ENCODE measurements at regions not wholly inside any gene's neighbourhood (a gene's known extent, or its start where the extent isn't known, plus 50 kb on each side); places are given as distances from the start of the nearest gene placed in this dataset.

GRCh38 chr14:54301359-54301758, 95.4 kb upstream of the CDKN3 start:
- no peak for DNase-seq (ENCODE audit: low read depth)
- in situ Hi-C loops (cut with HindIII; ENCODE audit: low sequenced_read_pairs) = no loop called here
- TF ChIP-seq CTCF (IDR thresholded peaks at IDR 0.05; ENCODE audit: low read depth, low read length, missing control alignments) = no peak
- no peak overlapping the region for H3K4me3 ChIP-seq (ENCODE audit: low read depth, low read length)

- H3K4me3 ChIP-seq (ENCODE audit: low read depth, low read length) = no peak overlapping the region
- in situ Hi-C loops (cut with HindIII; ENCODE audit: low sequenced_read_pairs) = no loop called here
- no peak for TF ChIP-seq CTCF (IDR thresholded peaks at IDR 0.05; ENCODE audit: low read depth, low read length, missing control alignments)
- no peak for DNase-seq (ENCODE audit: low read depth)
Measured at GRCh38 chr14:54306806-54307205, 90.0 kb upstream of the CDKN3 start.

GRCh38 chr14:54309615-54310014, 87.2 kb upstream of the CDKN3 start:
- in situ Hi-C loops (cut with HindIII; ENCODE audit: low sequenced_read_pairs) = no loop called here
- no peak for DNase-seq (ENCODE audit: low read depth)
- no peak overlapping the region for H3K4me3 ChIP-seq (ENCODE audit: low read depth, low read length)
- no peak for TF ChIP-seq CTCF (IDR thresholded peaks at IDR 0.05; ENCODE audit: low read depth, low read length, missing control alignments)

- no peak overlapping the region for H3K4me3 ChIP-seq (ENCODE audit: low read depth, low read length)
- TF ChIP-seq CTCF (IDR thresholded peaks at IDR 0.05; ENCODE audit: low read depth, low read length, missing control alignments) = no peak
- in situ Hi-C loops (cut with HindIII; ENCODE audit: low sequenced_read_pairs) = no loop called here
- no peak for DNase-seq (ENCODE audit: low read depth)
Measured at GRCh38 chr14:54310151-54310850, 86.5 kb upstream of the CDKN3 start.

- in situ Hi-C loops (cut with HindIII; ENCODE audit: low sequenced_read_pairs) = no loop called here
- no peak for TF ChIP-seq CTCF (IDR thresholded peaks at IDR 0.05; ENCODE audit: low read depth, low read length, missing control alignments)
- no peak for DNase-seq (ENCODE audit: low read depth)
- H3K4me3 ChIP-seq (ENCODE audit: low read depth, low read length) = no peak overlapping the region
Measured at GRCh38 chr14:54310851-54311228, 86.0 kb upstream of the CDKN3 start.

GRCh38 chr14:54312166-54312801, 84.5 kb upstream of the CDKN3 start:
- DNase-seq (ENCODE audit: low read depth) = peak; percentile 88
- no peak overlapping the region for H3K4me3 ChIP-seq (ENCODE audit: low read depth, low read length)
- in situ Hi-C loops (cut with HindIII; ENCODE audit: low sequenced_read_pairs) = no loop called here
- TF ChIP-seq CTCF (IDR thresholded peaks at IDR 0.05; ENCODE audit: low read depth, low read length, missing control alignments) = no peak

All from astrocyte of the cerebellum (primary cell).